ENCODE measurements at regions not wholly inside any gene's neighbourhood (a gene's known extent, or its start where the extent isn't known, plus 50 kb on each side); places are given as distances from the start of the nearest gene placed in this dataset.

- Histone ChIP-seq H3K9ac (ENCODE audit: low read depth, low read length) (no peak overlapping the region), H3K4me1 (ENCODE audit: insufficient read depth, low read length) (no peaks in the 10 kb centered on the region), H3K9me3 (ENCODE audit: control insufficient read depth, insufficient read depth, low read length) (no peaks in the 10 kb centered on the region), H3K36me3 (ENCODE audit: insufficient read depth, low read length) (no peaks in the 10 kb centered on the region)
Measured at GRCh38 chr14:86501611-86502010, 971.7 kb downstream of the FLRT2 start.

DNA sequence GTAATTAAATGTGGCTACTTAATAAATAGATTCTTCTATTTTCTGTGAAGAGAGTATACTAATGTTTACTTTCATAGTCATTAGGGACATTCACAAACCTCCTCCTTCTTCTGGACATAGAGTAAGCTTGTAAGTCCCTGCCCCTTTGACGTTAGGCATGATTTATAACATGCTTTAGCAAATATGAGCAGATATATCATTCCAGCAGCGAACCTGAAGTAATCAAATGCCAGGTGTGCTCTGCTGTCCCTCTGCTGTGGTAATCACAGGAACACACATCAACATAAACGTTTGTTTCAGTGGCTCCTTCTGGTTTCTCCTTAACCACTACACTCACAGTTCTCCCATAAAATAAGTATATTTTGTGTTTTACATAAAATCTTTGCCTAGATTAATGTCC, 961.8 kb downstream of the FLRT2 start:
- Histone ChIP-seq H3K9ac (ENCODE audit: low read depth, low read length) (no peak overlapping the region), H3K36me3 (ENCODE audit: insufficient read depth, low read length) (no peaks in the 10 kb centered on the region), H3K9me3 (ENCODE audit: control insufficient read depth, insufficient read depth, low read length) (no peaks in the 10 kb centered on the region), H3K4me1 (ENCODE audit: insufficient read depth, low read length) (no peaks in the 10 kb centered on the region)

- Histone ChIP-seq H3K9me3 (ENCODE audit: control insufficient read depth, insufficient read depth, low read length) (no peaks in the 10 kb centered on the region), H3K4me1 (ENCODE audit: insufficient read depth, low read length) (no peaks in the 10 kb centered on the region), H3K36me3 (ENCODE audit: insufficient read depth, low read length) (no peaks in the 10 kb centered on the region), H3K9ac (ENCODE audit: low read depth, low read length) (no peak overlapping the region)
Measured at GRCh38 chr14:86481104-86481503, 951.2 kb downstream of the FLRT2 start.

GRCh38 chr14:86464341-86464740, 934.4 kb downstream of the FLRT2 start:
- no peaks in the 10 kb centered on the region for H3K4me1 ChIP-seq (ENCODE audit: insufficient read depth, low read length)
- H3K9ac ChIP-seq (ENCODE audit: low read depth, low read length), result no peak overlapping the region
- H3K9me3 ChIP-seq (ENCODE audit: control insufficient read depth, insufficient read depth, low read length), result peaks cover 4% of the 10 kb centered on the region; the same call in 1 of the 2 replicates
- no peaks in the 10 kb centered on the region for H3K36me3 ChIP-seq (ENCODE audit: insufficient read depth, low read length)

DNA sequence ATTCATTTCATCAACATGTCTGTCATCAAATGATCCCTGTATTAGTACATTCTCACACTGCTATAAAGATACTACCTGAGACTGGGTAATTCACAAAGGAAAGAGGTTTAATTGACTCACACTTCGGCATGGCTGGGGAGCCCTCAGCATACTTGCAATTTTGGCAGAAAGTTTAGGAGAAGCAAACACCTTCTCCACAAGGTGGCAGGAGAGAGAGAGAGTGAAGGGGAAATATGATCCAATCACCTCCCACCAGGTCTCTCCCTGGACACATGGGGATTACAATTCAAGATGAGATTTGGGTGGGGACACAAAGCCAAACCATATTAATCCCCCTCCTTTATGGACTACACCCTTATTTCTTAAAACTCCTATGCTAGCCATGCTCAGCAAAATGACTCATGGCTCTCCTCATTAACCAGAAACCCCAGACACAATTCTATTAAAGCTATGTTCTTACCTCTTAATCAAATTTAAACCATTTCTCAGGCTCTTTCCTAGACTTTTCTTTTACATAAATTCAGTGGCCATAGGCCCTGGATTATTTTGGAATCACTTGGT, 932.3 kb downstream of the FLRT2 start:
- no peaks in the 10 kb centered on the region for H3K4me1 ChIP-seq (ENCODE audit: insufficient read depth, low read length)
- no peak overlapping the region for H3K9ac ChIP-seq (ENCODE audit: low read depth, low read length)
- no peaks in the 10 kb centered on the region for H3K36me3 ChIP-seq (ENCODE audit: insufficient read depth, low read length)
- peaks cover 4% of the 10 kb centered on the region; the same call in 1 of the 2 replicates for H3K9me3 ChIP-seq (ENCODE audit: control insufficient read depth, insufficient read depth, low read length)

DNA sequence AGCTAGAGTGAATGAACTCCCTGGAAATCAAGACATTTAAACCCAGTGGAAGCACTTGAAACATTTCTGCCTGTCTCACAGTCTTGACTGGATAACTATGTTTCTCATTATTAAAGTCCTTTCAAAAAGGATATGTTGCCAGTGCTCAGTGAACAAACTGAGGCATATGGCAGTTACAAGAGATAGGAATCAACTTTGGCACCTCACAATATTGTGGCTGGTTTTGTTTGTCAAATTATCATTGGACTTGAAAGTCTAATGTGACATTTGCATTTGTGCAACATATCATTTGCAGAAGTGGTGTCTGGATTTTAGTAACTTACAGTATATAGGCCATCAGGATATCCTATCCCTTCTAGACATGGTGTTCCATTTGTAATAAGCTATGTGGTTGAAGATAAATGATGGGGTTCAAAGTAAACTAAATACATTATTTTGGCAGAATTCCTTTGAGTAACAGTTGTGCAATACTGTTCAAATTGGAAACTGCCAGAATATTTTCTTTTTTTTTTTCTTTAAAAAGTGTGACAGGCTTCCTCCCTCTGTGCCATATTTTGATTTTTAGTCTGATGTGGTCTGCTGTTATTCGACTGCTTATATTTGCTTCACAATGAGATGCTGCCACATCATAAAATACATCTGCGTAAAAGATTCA, 927.7 kb downstream of the FLRT2 start:
- no peak overlapping the region for H3K9ac ChIP-seq (ENCODE audit: low read depth, low read length)
- H3K4me1 ChIP-seq (ENCODE audit: insufficient read depth, low read length), result no peaks in the 10 kb centered on the region
- no peaks in the 10 kb centered on the region for H3K36me3 ChIP-seq (ENCODE audit: insufficient read depth, low read length)
- peaks cover 4% of the 10 kb centered on the region; the same call in 1 of the 2 replicates for H3K9me3 ChIP-seq (ENCODE audit: control insufficient read depth, insufficient read depth, low read length)

- Histone ChIP-seq H3K36me3 (ENCODE audit: insufficient read depth, low read length) (no peaks in the 10 kb centered on the region), H3K9ac (ENCODE audit: low read depth, low read length) (no peak overlapping the region), H3K4me1 (ENCODE audit: insufficient read depth, low read length) (no peaks in the 10 kb centered on the region)
Measured at GRCh38 chr14:86450085-86450484, 920.1 kb downstream of the FLRT2 start.

DNA sequence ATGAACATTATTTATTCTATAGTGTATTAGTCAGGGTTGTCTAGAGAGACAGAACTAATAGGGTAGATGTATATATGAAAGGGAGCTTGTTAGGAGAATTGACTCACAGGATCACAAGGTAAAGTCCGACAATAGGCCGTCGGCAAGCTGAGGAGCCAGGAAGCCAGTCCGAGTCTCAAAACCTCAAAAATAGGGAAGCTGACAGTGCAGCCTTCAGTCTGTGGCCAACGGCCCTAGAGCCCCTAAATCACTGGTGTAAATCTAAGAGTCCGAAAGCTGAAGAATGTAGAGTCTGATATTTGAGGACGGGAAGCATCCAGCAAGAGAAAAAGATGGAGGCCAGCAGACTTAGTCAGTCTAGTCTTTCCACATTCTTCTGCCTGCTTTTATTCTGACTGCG, 912.2 kb downstream of the FLRT2 start:
- no peaks in the 10 kb centered on the region for H3K36me3 ChIP-seq (ENCODE audit: insufficient read depth, low read length)

More at GRCh38 chr14:86450085-86450484, 920.1 kb downstream of the FLRT2 start:
- H3K9me3 ChIP-seq (ENCODE audit: control insufficient read depth, insufficient read depth, low read length), result no peaks in the 10 kb centered on the region

DNA sequence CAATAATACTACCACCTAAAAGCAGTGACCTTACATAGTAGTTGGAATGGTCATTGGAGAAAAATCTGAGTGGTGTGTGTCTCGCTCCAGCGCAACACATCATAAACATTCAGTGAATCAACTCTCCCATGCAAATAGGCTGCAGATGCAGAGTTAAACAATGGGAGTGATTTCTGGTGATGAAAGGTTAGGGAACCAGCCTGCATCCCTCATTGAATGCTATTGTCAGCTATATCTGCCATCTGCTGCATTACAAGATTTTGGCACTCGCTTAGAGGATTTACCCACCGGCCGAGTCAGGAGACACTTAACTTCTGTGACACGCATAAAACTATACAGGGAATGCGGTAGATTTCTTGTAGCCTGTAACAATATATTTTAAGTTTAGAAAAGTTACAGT, 900.9 kb downstream of the FLRT2 start:
- H3K4me1 ChIP-seq (ENCODE audit: insufficient read depth, low read length), result no peaks in the 10 kb centered on the region
- no peaks in the 10 kb centered on the region for H3K9me3 ChIP-seq (ENCODE audit: control insufficient read depth, insufficient read depth, low read length)
- H3K9ac ChIP-seq (ENCODE audit: low read depth, low read length), result no peak overlapping the region
- no peaks in the 10 kb centered on the region for H3K36me3 ChIP-seq (ENCODE audit: insufficient read depth, low read length)

More for the DNA sequence above, 912.2 kb downstream of the FLRT2 start:
- H3K9ac ChIP-seq (ENCODE audit: low read depth, low read length), result no peak overlapping the region
- no peaks in the 10 kb centered on the region for H3K9me3 ChIP-seq (ENCODE audit: control insufficient read depth, insufficient read depth, low read length)
- H3K4me1 ChIP-seq (ENCODE audit: insufficient read depth, low read length), result no peaks in the 10 kb centered on the region

DNA sequence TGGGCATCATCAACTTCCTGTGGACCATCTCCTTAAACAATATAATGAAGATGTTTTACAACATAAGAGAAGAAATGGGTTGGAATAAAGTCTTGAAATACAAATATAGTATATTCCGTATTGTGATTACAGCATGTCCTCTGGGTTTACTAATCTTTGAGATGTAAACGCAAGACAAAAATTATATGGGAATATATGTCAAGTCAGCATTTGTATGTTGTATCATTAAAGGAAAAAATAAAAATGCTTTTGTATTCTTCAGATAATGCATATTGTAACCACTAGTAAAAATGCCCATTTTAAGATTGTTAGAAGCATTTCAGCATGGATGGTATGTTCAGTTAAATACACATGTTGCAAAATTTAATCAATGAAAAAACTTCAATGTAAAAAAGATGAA, 893.3 kb downstream of the FLRT2 start:
- Histone ChIP-seq H3K4me1 (ENCODE audit: insufficient read depth, low read length) (no peaks in the 10 kb centered on the region), H3K36me3 (ENCODE audit: insufficient read depth, low read length) (no peaks in the 10 kb centered on the region), H3K9me3 (ENCODE audit: control insufficient read depth, insufficient read depth, low read length) (no peaks in the 10 kb centered on the region), H3K9ac (ENCODE audit: low read depth, low read length) (no peak overlapping the region)

DNA sequence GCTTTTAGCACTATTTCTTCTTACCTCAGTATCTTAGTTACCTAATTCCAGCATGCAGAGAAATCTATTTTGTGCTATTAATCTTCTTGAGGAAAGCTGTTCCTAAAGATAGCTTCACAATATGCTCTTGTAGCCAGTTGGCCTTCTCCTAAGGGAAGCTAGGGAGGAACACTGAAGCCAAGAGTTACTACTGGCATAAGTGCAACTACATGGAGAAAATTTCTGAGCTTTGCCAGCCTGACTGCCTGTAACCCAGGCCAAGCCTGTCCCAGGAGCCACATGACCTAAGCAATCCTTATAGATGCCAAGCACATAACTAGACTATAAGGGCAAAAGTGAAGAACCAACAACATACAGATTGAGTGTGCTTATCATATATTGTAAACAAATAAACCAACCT, 890.2 kb downstream of the FLRT2 start:
- Histone ChIP-seq H3K9ac (ENCODE audit: low read depth, low read length) (no peak overlapping the region), H3K9me3 (ENCODE audit: control insufficient read depth, insufficient read depth, low read length) (no peaks in the 10 kb centered on the region), H3K36me3 (ENCODE audit: insufficient read depth, low read length) (no peaks in the 10 kb centered on the region), H3K4me1 (ENCODE audit: insufficient read depth, low read length) (no peaks in the 10 kb centered on the region)

GRCh38 chr14:86414146-86414545, 884.2 kb downstream of the FLRT2 start:
- no peak overlapping the region for H3K9ac ChIP-seq (ENCODE audit: low read depth, low read length)
- no peaks in the 10 kb centered on the region for H3K36me3 ChIP-seq (ENCODE audit: insufficient read depth, low read length)
- no peaks in the 10 kb centered on the region for H3K4me1 ChIP-seq (ENCODE audit: insufficient read depth, low read length)
- H3K9me3 ChIP-seq (ENCODE audit: control insufficient read depth, insufficient read depth, low read length), result no peaks in the 10 kb centered on the region

- H3K4me1 ChIP-seq (ENCODE audit: insufficient read depth, low read length), result no peaks in the 10 kb centered on the region
- H3K9me3 ChIP-seq (ENCODE audit: control insufficient read depth, insufficient read depth, low read length), result no peaks in the 10 kb centered on the region
- H3K9ac ChIP-seq (ENCODE audit: low read depth, low read length), result no peak overlapping the region
- no peaks in the 10 kb centered on the region for H3K36me3 ChIP-seq (ENCODE audit: insufficient read depth, low read length)
Measured at GRCh38 chr14:86404989-86405649, 875.2 kb downstream of the FLRT2 start.

DNA sequence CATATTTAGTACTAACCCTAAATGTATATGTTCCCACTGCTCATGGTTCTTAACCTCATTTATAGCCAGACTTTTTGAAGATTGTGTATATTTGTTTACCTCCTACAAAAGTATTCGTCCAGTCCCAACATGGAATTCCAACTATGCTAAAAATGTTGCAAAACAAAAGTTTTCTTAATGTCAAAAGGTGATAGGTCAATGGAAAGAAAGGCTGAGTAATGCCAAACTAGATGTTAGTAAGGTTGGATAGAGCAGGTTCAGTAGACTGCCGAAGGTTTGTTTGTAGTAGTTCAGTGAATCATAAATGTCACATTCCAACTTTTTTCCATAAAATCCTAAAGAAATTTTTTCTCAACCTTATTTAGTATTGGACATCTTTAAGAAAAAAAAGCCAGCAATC, 874.5 kb downstream of the FLRT2 start:
- H3K36me3 ChIP-seq (ENCODE audit: insufficient read depth, low read length), result no peaks in the 10 kb centered on the region
- no peaks in the 10 kb centered on the region for H3K4me1 ChIP-seq (ENCODE audit: insufficient read depth, low read length)
- H3K9ac ChIP-seq (ENCODE audit: low read depth, low read length), result no peak overlapping the region
- H3K9me3 ChIP-seq (ENCODE audit: control insufficient read depth, insufficient read depth, low read length), result no peaks in the 10 kb centered on the region

GRCh38 chr14:86402545-86402944, 872.6 kb downstream of the FLRT2 start:
- Histone ChIP-seq H3K9me3 (ENCODE audit: control insufficient read depth, insufficient read depth, low read length) (no peaks in the 10 kb centered on the region), H3K9ac (ENCODE audit: low read depth, low read length) (no peak overlapping the region), H3K4me1 (ENCODE audit: insufficient read depth, low read length) (no peaks in the 10 kb centered on the region)

More at GRCh38 chr14:86402545-86402944, 872.6 kb downstream of the FLRT2 start:
- no peaks in the 10 kb centered on the region for H3K36me3 ChIP-seq (ENCODE audit: insufficient read depth, low read length)

All from ES-I3 (cell line).